IPS-18a (cell line): ENCODE measurements at regions not wholly inside any gene's neighbourhood (a gene's known extent, or its start where the extent isn't known, plus 50 kb on each side); places are given as distances from the start of the nearest gene placed in this dataset.

Experiments
- H3K27ac ChIP-seq: one replicate; pipeline ENCODE4 v1.5.1; 2013; ENCODE audit warnings: low read length
- H3K27me3 ChIP-seq: one replicate; pipeline ENCODE4 v1.6.1; 2013; ENCODE audit warnings: mild to moderate bottlenecking, low read length; ENCODE audit not compliant: control insufficient read depth, insufficient read depth
- H3K36me3 ChIP-seq: one replicate; pipeline ENCODE4 v1.6.1; 2013; ENCODE audit warnings: low read depth, low read length; ENCODE audit not compliant: control insufficient read depth
- H3K4me1 ChIP-seq: one replicate; pipeline ENCODE4 v1.6.1; 2013; ENCODE audit warnings: low read depth, low read length; ENCODE audit not compliant: control insufficient read depth
- H3K4me3 ChIP-seq: one replicate; pipeline ENCODE4 v1.5.1; 2013; ENCODE audit warnings: low read length
- H3K9ac ChIP-seq: one replicate; pipeline ENCODE4 v1.6.1; 2013; ENCODE audit warnings: mild to moderate bottlenecking, low read length, moderate library complexity
- H3K9me3 ChIP-seq: one replicate; pipeline ENCODE4 v1.6.1; 2013; ENCODE audit warnings: low read depth, low read length; ENCODE audit not compliant: control insufficient read depth

GRCh38 chr5:114153833-114154232 is 208.0 kb upstream of the KCNN2 start:
- Histone ChIP-seq H3K9me3 (peaks cover 4% of the 10 kb centered on the region), H3K4me3 (no peak overlapping the region), H3K36me3 (no peaks in the 10 kb centered on the region)

GRCh38 chr5:114166081-114166480 is 195.8 kb upstream of the KCNN2 start:
- Histone ChIP-seq H3K27ac (no peak overlapping the region), H3K36me3 (no peaks in the 10 kb centered on the region), H3K4me1 (no peaks in the 10 kb centered on the region), H3K27me3 (no peaks in the 10 kb centered on the region), H3K9ac (no peak overlapping the region), H3K4me3 (no peak overlapping the region), H3K9me3 (peaks cover 6% of the 10 kb centered on the region)

More at GRCh38 chr5:114153833-114154232, 208.0 kb upstream of the KCNN2 start:
- H3K27ac ChIP-seq, result no peak overlapping the region
- H3K27me3 ChIP-seq, result no peaks in the 10 kb centered on the region
- no peaks in the 10 kb centered on the region for H3K4me1 ChIP-seq
- H3K9ac ChIP-seq, result no peak overlapping the region

- no peaks in the 10 kb centered on the region for H3K4me1 ChIP-seq
- H3K4me3 ChIP-seq, result no peak overlapping the region
- no peak overlapping the region for H3K9ac ChIP-seq
- no peaks in the 10 kb centered on the region for H3K27me3 ChIP-seq
- no peak overlapping the region for H3K27ac ChIP-seq
- H3K9me3 ChIP-seq, result peaks cover 7% of the 10 kb centered on the region
- H3K36me3 ChIP-seq, result no peaks in the 10 kb centered on the region
Observed at GRCh38 chr5:114174131-114174530, 187.7 kb upstream of the KCNN2 start.

- H3K27me3 ChIP-seq, result no peaks in the 10 kb centered on the region
- no peak overlapping the region for H3K27ac ChIP-seq
- no peak overlapping the region for H3K9ac ChIP-seq
- no peak overlapping the region for H3K4me3 ChIP-seq
- H3K9me3 ChIP-seq, result peaks cover 7% of the 10 kb centered on the region
- H3K4me1 ChIP-seq, result no peaks in the 10 kb centered on the region
- H3K36me3 ChIP-seq, result no peaks in the 10 kb centered on the region
Observed at GRCh38 chr5:114174837-114175236, 187.0 kb upstream of the KCNN2 start.

GRCh38 chr5:114176356-114176755 is 185.5 kb upstream of the KCNN2 start:
- Histone ChIP-seq H3K4me3 (no peak overlapping the region), H3K36me3 (no peaks in the 10 kb centered on the region), H3K9me3 (peaks cover 7% of the 10 kb centered on the region), H3K27ac (no peak overlapping the region), H3K9ac (no peak overlapping the region), H3K4me1 (no peaks in the 10 kb centered on the region), H3K27me3 (no peaks in the 10 kb centered on the region)

- no peaks in the 10 kb centered on the region for H3K4me1 ChIP-seq
- H3K4me3 ChIP-seq, result no peak overlapping the region
- no peak overlapping the region for H3K9ac ChIP-seq
- H3K27me3 ChIP-seq, result no peaks in the 10 kb centered on the region
- no peak overlapping the region for H3K27ac ChIP-seq
- no peaks in the 10 kb centered on the region for H3K36me3 ChIP-seq
- peaks cover 3% of the 10 kb centered on the region for H3K9me3 ChIP-seq
Observed at GRCh38 chr5:114179134-114179533, 182.7 kb upstream of the KCNN2 start.

- Histone ChIP-seq H3K27me3 (no peaks in the 10 kb centered on the region), H3K9me3 (peaks cover 3% of the 10 kb centered on the region), H3K9ac (no peak overlapping the region), H3K4me1 (no peaks in the 10 kb centered on the region), H3K27ac (no peak overlapping the region), H3K36me3 (no peaks in the 10 kb centered on the region), H3K4me3 (no peak overlapping the region)
Observed at GRCh38 chr5:114184006-114184405, 177.9 kb upstream of the KCNN2 start.

GRCh38 chr5:114185274-114185673 is 176.6 kb upstream of the KCNN2 start:
- no peak overlapping the region for H3K9ac ChIP-seq
- no peak overlapping the region for H3K27ac ChIP-seq
- peaks cover 3% of the 10 kb centered on the region for H3K9me3 ChIP-seq
- no peaks in the 10 kb centered on the region for H3K36me3 ChIP-seq
- no peaks in the 10 kb centered on the region for H3K27me3 ChIP-seq
- H3K4me1 ChIP-seq, result no peaks in the 10 kb centered on the region
- no peak overlapping the region for H3K4me3 ChIP-seq

- no peak overlapping the region for H3K27ac ChIP-seq
- H3K4me3 ChIP-seq, result no peak overlapping the region
- no peaks in the 10 kb centered on the region for H3K36me3 ChIP-seq
- H3K9me3 ChIP-seq, result no peaks in the 10 kb centered on the region
- H3K27me3 ChIP-seq, result no peaks in the 10 kb centered on the region
- no peak overlapping the region for H3K9ac ChIP-seq
- no peaks in the 10 kb centered on the region for H3K4me1 ChIP-seq
Observed at GRCh38 chr5:114191441-114191840, 170.4 kb upstream of the KCNN2 start.

- Histone ChIP-seq H3K4me1 (no peaks in the 10 kb centered on the region), H3K27me3 (no peaks in the 10 kb centered on the region), H3K9ac (no peak overlapping the region), H3K4me3 (no peak overlapping the region), H3K27ac (no peak overlapping the region), H3K36me3 (no peaks in the 10 kb centered on the region), H3K9me3 (no peaks in the 10 kb centered on the region)
Observed at GRCh38 chr5:114192108-114192507, 169.8 kb upstream of the KCNN2 start.

GRCh38 chr5:114201332-114201731 is 160.5 kb upstream of the KCNN2 start:
- Histone ChIP-seq H3K9me3 (no peaks in the 10 kb centered on the region), H3K9ac (no peak overlapping the region), H3K27ac (no peak overlapping the region), H3K4me3 (no peak overlapping the region), H3K36me3 (no peaks in the 10 kb centered on the region), H3K27me3 (no peaks in the 10 kb centered on the region), H3K4me1 (no peaks in the 10 kb centered on the region)

GRCh38 chr5:114204923-114205322 is 156.9 kb upstream of the KCNN2 start:
- Histone ChIP-seq H3K36me3 (no peaks in the 10 kb centered on the region), H3K27ac (no peak overlapping the region), H3K4me1 (no peaks in the 10 kb centered on the region), H3K9ac (no peak overlapping the region), H3K9me3 (no peaks in the 10 kb centered on the region), H3K27me3 (no peaks in the 10 kb centered on the region), H3K4me3 (no peak overlapping the region)
